Peyer's patch (tissue), 4 donors: ENCODE measurements at regions not wholly inside any gene's neighbourhood (a gene's known extent, or its start where the extent isn't known, plus 50 kb on each side); places are given as distances from the start of the nearest gene placed in this dataset.

ENCODE experiments used
- DNase-seq, 3 donors: peaks; one replicate each; pipeline ENCODE4 v3.0.0-alpha.2; 2017 to 2019
- H3K27ac ChIP-seq, 4 donors: fragments of 200-600 bp; sonication (generic); one replicate each; pipeline ENCODE4 v1.5.1; 2016 to 2019
- H3K27me3 ChIP-seq, 2 donors: fragments of 200-600 bp; sonication (generic); one replicate each; pipeline ENCODE4 v1.5.1; 2019
- H3K36me3 ChIP-seq, 3 donors: fragments of 200-600 bp; sonication (generic); one replicate each; pipeline ENCODE4 v1.5.1; 2016 to 2019
- H3K4me1 ChIP-seq, 4 donors: fragments of 200-600 bp; sonication (generic); one replicate each; pipeline ENCODE4 v1.5.1; 2016 to 2019
- H3K4me3 ChIP-seq, 4 donors: fragments of 200-600 bp; sonication (generic); 1 replicate in 3 of 4; 2 replicates in 1 of 4; pipeline ENCODE4 v1.5.1; 2016 to 2019; ENCODE audit warnings: mild to moderate bottlenecking in 1 of 4
- H3K9me3 ChIP-seq, 4 donors: fragments of 200-600 bp; sonication (generic); one replicate each; pipeline ENCODE4 v1.5.1; 2016 to 2019; ENCODE audit warnings: mild to moderate bottlenecking in 1 of 4
- CTCF ChIP-seq, 6 experiments: fragments of 450-650 bp in 4 of 6; fragments of 200-600 bp in 2 of 6; sonication (generic) in 1 of 6; IDR thresholded peaks; one replicate each; pipeline ENCODE4 v1.5.1; 2017 to 2019; ENCODE audit warnings: antibody characterized with exemption in 6 of 6, mild to moderate bottlenecking in 3 of 6, moderate library complexity in 1 of 6
- POLR2A ChIP-seq, 2 donors: fragments of 450-650 bp; IDR thresholded peaks; one replicate each; pipeline ENCODE4 v1.5.1; 2017; ENCODE audit warnings: antibody characterized with exemption in 2 of 2, mild to moderate bottlenecking in 2 of 2, moderate library complexity in 2 of 2

- H3K4me1 ChIP-seq, result no peaks in the 10 kb centered on the region
- H3K36me3 ChIP-seq, result no peaks in the 10 kb centered on the region
- H3K4me3 ChIP-seq, result no peak overlapping the region
- DNase-seq, result no peak
- H3K27me3 ChIP-seq, result no peaks in the 10 kb centered on the region
- H3K27ac ChIP-seq, result no peak overlapping the region
- no peak for TF ChIP-seq CTCF (IDR thresholded peaks at IDR 0.05)
- no peak for TF ChIP-seq POLR2A (IDR thresholded peaks at IDR 0.05)
- H3K9me3 ChIP-seq, result no peaks in the 10 kb centered on the region
Observed at GRCh38 chr3:8001307-8001706, 500.3 kb upstream of the LMCD1 start.

GRCh38 chr3:8001712-8002111, 499.9 kb upstream of the LMCD1 start:
- Histone ChIP-seq H3K4me3 (no peak overlapping the region), H3K36me3 (no peaks in the 10 kb centered on the region), H3K27ac (no peak overlapping the region), H3K9me3 (no peaks in the 10 kb centered on the region), H3K27me3 (no peaks in the 10 kb centered on the region), H3K4me1 (no peaks in the 10 kb centered on the region)
- TF ChIP-seq CTCF (IDR thresholded peaks at IDR 0.05) (no peak), POLR2A (IDR thresholded peaks at IDR 0.05) (no peak)
- DNase-seq, result no peak

GRCh38 chr3:8011902-8012301, 489.7 kb upstream of the LMCD1 start:
- no peaks in the 10 kb centered on the region for H3K36me3 ChIP-seq
- no peak for DNase-seq
- no peaks in the 10 kb centered on the region for H3K4me1 ChIP-seq
- no peaks in the 10 kb centered on the region for H3K27me3 ChIP-seq
- TF ChIP-seq POLR2A (IDR thresholded peaks at IDR 0.05) (no peak), CTCF (IDR thresholded peaks at IDR 0.05) (no peak)
- no peak overlapping the region for H3K4me3 ChIP-seq
- H3K9me3 ChIP-seq, result peaks cover 0 to 4% (median 0%) of the 10 kb centered on the region in 4 donors
- no peak overlapping the region for H3K27ac ChIP-seq

- Histone ChIP-seq H3K27ac (no peak overlapping the region), H3K4me1 (no peaks in the 10 kb centered on the region), H3K27me3 (no peaks in the 10 kb centered on the region), H3K9me3 (peaks cover 0 to 4% (median 0%) of the 10 kb centered on the region in 4 donors), H3K36me3 (no peaks in the 10 kb centered on the region), H3K4me3 (no peak overlapping the region)
- no peak for TF ChIP-seq POLR2A (IDR thresholded peaks at IDR 0.05)
- no peak for DNase-seq
Observed at GRCh38 chr3:8020047-8020841, 481.4 kb upstream of the LMCD1 start.

GRCh38 chr3:8027954-8028353, 473.7 kb upstream of the LMCD1 start:
- Histone ChIP-seq H3K4me1 (no peaks in the 10 kb centered on the region), H3K27me3 (no peaks in the 10 kb centered on the region)
- TF ChIP-seq CTCF (IDR thresholded peaks at IDR 0.05), result no peak

GRCh38 chr3:8050283-8050682, 451.3 kb upstream of the LMCD1 start:
- Histone ChIP-seq H3K9me3 (no peaks in the 10 kb centered on the region), H3K36me3 (no peaks in the 10 kb centered on the region), H3K27me3 (no peaks in the 10 kb centered on the region), H3K4me3 (no peak overlapping the region), H3K27ac (no peak overlapping the region), H3K4me1 (peaks cover 0 to 4% (median 0%) of the 10 kb centered on the region in 4 donors)
- no peak for DNase-seq
- TF ChIP-seq CTCF (IDR thresholded peaks at IDR 0.05) (no peak), POLR2A (IDR thresholded peaks at IDR 0.05) (no peak)

More at GRCh38 chr3:8027954-8028353, 473.7 kb upstream of the LMCD1 start:
- DNase-seq, result no peak
- Histone ChIP-seq H3K27ac (no peak overlapping the region), H3K4me3 (no peak overlapping the region), H3K9me3 (no peaks in the 10 kb centered on the region), H3K36me3 (no peaks in the 10 kb centered on the region)
